Activated B cell treated with CpG ODN at 0.5 μM for 24 hours (primary cell): ENCODE measurements at regions not wholly inside any gene's neighbourhood (a gene's known extent, or its start where the extent isn't known, plus 50 kb on each side); places are given as distances from the start of the nearest gene placed in this dataset.

Experiments
- ATAC-seq: fragments of 200-7000 bp; cut with Tn5 transposase; one replicate; pipeline ENCODE4 v1.10.0; 2021; ENCODE audit warnings: low read depth, mild to moderate bottlenecking, moderate library complexity
- CTCF ChIA-PET: fragments of 350-600 bp; sonication (Branson Sonifier 250); formaldehyde crosslinking; loops from one replicate; lab custom pipeline; 2021; ENCODE audit warnings: antibody characterized with exemption; lab: Charles Lee
- POLR2A ChIA-PET: fragments of 350-600 bp; sonication (Branson Sonifier 250); formaldehyde crosslinking; loops from one replicate; lab custom pipeline; 2021; ENCODE audit warnings: antibody characterized with exemption; lab: Charles Lee
- DNase-seq: peaks from one replicate; pipeline ENCODE4 v3.0.0; 2022
- H3K27ac Mint-ChIP-seq: one replicate; pipeline ENCODE4 v1.8.0; 2020; ENCODE audit warnings: mixed read lengths
- H3K27me3 Mint-ChIP-seq: one replicate; pipeline ENCODE4 v1.8.0; 2021; ENCODE audit warnings: mixed read lengths
- H3K36me3 Mint-ChIP-seq: one replicate; pipeline ENCODE4 v1.8.0; 2021; ENCODE audit warnings: low read depth, mixed read lengths
- H3K4me1 Mint-ChIP-seq: one replicate; pipeline ENCODE4 v1.8.0; 2021; ENCODE audit warnings: mixed read lengths
- H3K4me3 Mint-ChIP-seq: one replicate; pipeline ENCODE4 v1.8.0; 2020; ENCODE audit warnings: mild to moderate bottlenecking, mixed read lengths
- H3K9me3 Mint-ChIP-seq: one replicate; pipeline ENCODE4 v1.8.0; 2020; ENCODE audit warnings: mixed read lengths
- intact Hi-C: fragments of 100-400 bp; cut with micrococcal nuclease; formaldehyde crosslinking; loops from one replicate; pipeline ENCODE4 v1.15.1; 2024
- TF ChIP-seq, protein P1 (sequence below): fragments of 200-600 bp; IDR thresholded peaks from one replicate; pipeline ENCODE4 v1.8.0; 2022; ENCODE audit warnings: antibody characterized with exemption, mild to moderate bottlenecking

DNA sequence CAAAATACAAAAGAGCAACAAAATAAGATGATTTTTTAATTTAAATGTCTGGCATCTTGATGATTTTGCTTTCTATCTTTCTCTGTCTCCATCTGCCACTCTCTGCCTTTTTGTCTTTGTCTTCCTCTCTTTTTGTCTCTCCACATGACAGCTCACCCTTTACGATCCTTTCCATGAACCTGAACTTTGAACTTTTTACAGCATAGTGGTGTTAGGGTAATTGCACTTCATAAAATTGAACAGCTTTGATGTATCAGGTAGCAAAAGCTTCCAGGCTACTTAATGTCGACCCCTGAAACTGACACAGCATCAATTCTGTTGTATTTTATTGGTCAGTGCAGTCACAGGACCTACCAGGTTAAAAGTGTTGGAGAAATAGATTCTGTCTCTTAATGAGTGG lies 1517.0 kb downstream of the ADGRL3 start:
- CTCF ChIA-PET = no interaction called here
- Mint-ChIP-seq H3K27ac (no peak overlapping the region), H3K27me3 (no peaks in the 10 kb centered on the region), H3K36me3 (no peaks in the 10 kb centered on the region), H3K4me1 (no peaks in the 10 kb centered on the region), H3K4me3 (no peak overlapping the region), H3K9me3 (peaks cover 16% of the 10 kb centered on the region)
- TF ChIP-seq, protein P1, sequence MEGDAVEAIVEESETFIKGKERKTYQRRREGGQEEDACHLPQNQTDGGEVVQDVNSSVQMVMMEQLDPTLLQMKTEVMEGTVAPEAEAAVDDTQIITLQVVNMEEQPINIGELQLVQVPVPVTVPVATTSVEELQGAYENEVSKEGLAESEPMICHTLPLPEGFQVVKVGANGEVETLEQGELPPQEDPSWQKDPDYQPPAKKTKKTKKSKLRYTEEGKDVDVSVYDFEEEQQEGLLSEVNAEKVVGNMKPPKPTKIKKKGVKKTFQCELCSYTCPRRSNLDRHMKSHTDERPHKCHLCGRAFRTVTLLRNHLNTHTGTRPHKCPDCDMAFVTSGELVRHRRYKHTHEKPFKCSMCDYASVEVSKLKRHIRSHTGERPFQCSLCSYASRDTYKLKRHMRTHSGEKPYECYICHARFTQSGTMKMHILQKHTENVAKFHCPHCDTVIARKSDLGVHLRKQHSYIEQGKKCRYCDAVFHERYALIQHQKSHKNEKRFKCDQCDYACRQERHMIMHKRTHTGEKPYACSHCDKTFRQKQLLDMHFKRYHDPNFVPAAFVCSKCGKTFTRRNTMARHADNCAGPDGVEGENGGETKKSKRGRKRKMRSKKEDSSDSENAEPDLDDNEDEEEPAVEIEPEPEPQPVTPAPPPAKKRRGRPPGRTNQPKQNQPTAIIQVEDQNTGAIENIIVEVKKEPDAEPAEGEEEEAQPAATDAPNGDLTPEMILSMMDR = no peak
- POLR2A ChIA-PET = no interaction called here
- DNase-seq (no peak), ATAC-seq (no peak)
- intact Hi-C loops = no loop called here

DNA sequence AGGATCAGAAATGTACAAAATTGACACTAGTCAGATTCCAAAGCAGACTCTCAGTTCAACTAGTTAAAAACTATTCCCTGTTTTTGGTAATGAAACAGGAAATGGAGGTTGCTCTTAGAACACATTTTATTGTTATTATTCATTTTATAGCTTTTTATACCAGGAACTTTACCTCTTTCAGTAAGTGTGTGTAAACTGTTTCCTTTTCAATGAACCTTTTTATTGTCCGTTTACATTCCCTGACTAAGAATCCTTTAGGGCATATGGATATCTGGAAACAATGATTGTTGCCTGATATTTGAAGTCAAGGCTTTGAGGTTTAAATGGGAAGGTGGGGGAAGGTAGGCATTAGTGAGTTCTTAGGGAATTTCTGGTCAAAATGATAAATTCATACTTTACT lies 1511.4 kb downstream of the ADGRL3 start:
- Mint-ChIP-seq H3K4me3 (no peak overlapping the region), H3K4me1 (no peaks in the 10 kb centered on the region), H3K27ac (no peak overlapping the region), H3K27me3 (no peaks in the 10 kb centered on the region), H3K36me3 (no peaks in the 10 kb centered on the region), H3K9me3 (peaks cover 9% of the 10 kb centered on the region)
- no peak for ATAC-seq
- TF ChIP-seq, protein P1 = no peak
- DNase-seq = no peak
- POLR2A ChIA-PET = no interaction called here
- intact Hi-C loops = no loop called here
- CTCF ChIA-PET = no interaction called here

DNA sequence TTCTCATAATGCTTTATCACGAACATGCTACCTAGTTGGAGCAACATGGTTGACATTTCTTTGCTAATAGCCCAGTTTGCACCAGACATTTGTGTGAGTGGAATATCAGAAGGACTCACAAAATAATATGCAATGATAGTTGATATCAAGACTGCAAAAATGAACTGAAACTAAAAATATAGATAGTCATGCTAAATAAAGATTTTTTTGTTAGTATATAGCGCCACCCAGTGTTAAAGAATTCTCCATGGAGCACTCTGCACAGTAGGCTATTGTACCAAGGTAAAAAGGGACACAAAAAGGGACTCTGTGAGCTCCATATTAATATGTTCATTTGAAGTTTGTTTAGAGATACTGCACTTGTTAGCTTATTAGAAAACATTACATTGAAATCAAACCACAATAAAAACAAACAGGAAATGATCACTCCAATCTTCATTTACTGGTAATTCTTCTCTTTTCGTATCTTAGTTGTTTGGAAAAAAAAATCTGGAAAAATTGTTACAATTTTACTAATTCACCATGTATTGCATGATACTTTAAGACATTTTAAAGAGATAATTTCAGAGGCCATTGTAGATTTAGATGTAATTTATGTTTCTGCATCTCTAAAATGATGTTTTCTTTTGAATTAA lies 1509.6 kb downstream of the ADGRL3 start:
- intact Hi-C loops = no loop called here
- DNase-seq (no peak), ATAC-seq (no peak)
- Mint-ChIP-seq H3K9me3 (peaks cover 4% of the 10 kb centered on the region), H3K36me3 (no peaks in the 10 kb centered on the region), H3K4me1 (no peaks in the 10 kb centered on the region), H3K4me3 (no peak overlapping the region), H3K27me3 (no peaks in the 10 kb centered on the region), H3K27ac (no peak overlapping the region)
- CTCF ChIA-PET = no interaction called here
- TF ChIP-seq, protein P1 = no peak
- POLR2A ChIA-PET = no interaction called here

DNA sequence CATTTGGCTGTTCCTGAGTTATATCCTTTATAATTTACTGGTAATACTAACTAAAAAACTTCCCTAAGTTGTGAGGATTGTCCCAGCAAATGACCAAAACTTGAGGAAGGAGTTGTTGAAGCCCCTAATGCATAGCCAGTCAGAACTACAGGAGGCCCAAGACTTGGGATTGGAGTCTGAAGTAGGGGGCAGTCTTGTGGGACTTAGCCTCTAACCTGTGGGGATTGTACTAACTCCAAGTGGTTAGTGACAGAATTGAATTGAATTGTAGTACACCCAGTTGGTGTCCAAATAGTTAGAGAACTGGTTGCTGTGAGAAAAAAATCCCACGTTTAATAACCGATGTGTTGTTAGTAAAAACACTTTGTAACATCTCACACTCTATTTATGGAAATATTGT lies 1506.3 kb downstream of the ADGRL3 start:
- Mint-ChIP-seq H3K4me1 (no peaks in the 10 kb centered on the region), H3K27me3 (no peaks in the 10 kb centered on the region), H3K9me3 (peaks cover 4% of the 10 kb centered on the region), H3K4me3 (no peak overlapping the region), H3K36me3 (no peaks in the 10 kb centered on the region), H3K27ac (no peak overlapping the region)
- CTCF ChIA-PET = no interaction called here
- TF ChIP-seq, protein P1 = no peak
- ATAC-seq (no peak), DNase-seq (no peak)
- POLR2A ChIA-PET = no interaction called here
- intact Hi-C loops = no loop called here

DNA sequence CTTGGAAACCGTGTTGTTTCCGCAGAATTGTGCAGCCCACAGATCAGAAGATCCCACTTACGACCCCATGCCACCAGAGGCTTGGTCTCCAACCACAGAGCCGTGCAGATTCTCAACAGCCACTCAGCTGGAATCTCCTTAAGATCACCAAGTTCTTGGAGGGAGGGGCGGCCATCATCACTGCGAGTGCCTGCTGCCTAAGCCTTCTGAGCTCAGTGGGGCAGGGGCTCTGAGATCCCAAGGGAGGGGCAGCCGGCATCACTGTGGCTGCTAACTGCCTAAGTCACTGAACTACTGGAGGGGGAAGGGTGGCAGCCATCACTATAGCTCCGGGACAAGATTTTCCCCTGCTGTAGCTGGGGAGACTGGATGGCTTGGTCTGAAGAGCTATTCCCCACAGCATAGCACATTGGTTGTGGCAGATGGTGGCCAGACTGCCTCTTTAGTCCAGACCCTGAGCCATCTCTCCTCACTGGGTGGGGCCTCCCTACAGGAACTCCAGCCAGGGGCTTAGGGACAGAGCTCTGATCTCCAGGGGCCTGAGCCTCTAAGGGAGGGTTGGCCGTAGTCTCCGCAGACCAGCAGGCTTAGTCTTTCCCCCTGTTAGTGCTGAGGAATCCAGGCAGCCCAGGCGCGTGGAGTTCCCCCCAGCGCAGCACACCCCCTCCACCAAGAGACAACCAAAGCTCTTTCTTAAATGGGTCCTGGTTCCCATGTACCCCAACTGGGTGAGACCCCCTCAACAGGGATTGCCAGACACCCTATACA lies 1483.9 kb downstream of the ADGRL3 start:
- ATAC-seq (no peak), DNase-seq (no peak)
- Mint-ChIP-seq H3K4me3 (no peak overlapping the region), H3K9me3 (peaks cover 6% of the 10 kb centered on the region), H3K36me3 (no peaks in the 10 kb centered on the region), H3K4me1 (no peaks in the 10 kb centered on the region), H3K27me3 (no peaks in the 10 kb centered on the region), H3K27ac (no peak overlapping the region)
- intact Hi-C loops = no loop called here
- ChIA-PET CTCF (no interaction called here), POLR2A (no interaction called here)
- TF ChIP-seq, protein P1 = no peak
